ENCODE measurements at regions not wholly inside any gene's neighbourhood (a gene's known extent, or its start where the extent isn't known, plus 50 kb on each side); places are given as distances from the start of the nearest gene placed in this dataset.

GRCh38 chr1:209368864-209369598 lies 214.5 kb upstream of the CAMK1G start:
- DNase-seq (ENCODE audit: low spot score): no peak

GRCh38 chr1:209370241-209370995 lies 213.1 kb upstream of the CAMK1G start:
- no peak for DNase-seq (ENCODE audit: low spot score)

- no peak for DNase-seq (ENCODE audit: low spot score)
These were observed 208.4 kb upstream of the CAMK1G start for GRCh38 chr1:209375097-209375496.

- DNase-seq (ENCODE audit: low spot score): no peak
These were observed 207.7 kb upstream of the CAMK1G start for GRCh38 chr1:209375671-209376365.

- DNase-seq (ENCODE audit: low spot score): no peak
These were observed 206.7 kb upstream of the CAMK1G start for GRCh38 chr1:209376774-209377173.

GRCh38 chr1:209377995-209378394 lies 205.5 kb upstream of the CAMK1G start:
- no peak for DNase-seq (ENCODE audit: low spot score)

GRCh38 chr1:209379280-209379679 lies 204.2 kb upstream of the CAMK1G start:
- DNase-seq (ENCODE audit: low spot score): no peak

GRCh38 chr1:209380420-209380819 lies 203.1 kb upstream of the CAMK1G start:
- DNase-seq (ENCODE audit: low spot score): no peak

- no peak for DNase-seq (ENCODE audit: low spot score)
These were observed 201.0 kb upstream of the CAMK1G start for GRCh38 chr1:209382231-209383100.

GRCh38 chr1:209383422-209383821 lies 200.1 kb upstream of the CAMK1G start:
- DNase-seq (ENCODE audit: low spot score): no peak

- no peak for DNase-seq (ENCODE audit: low spot score)
These were observed 199.4 kb upstream of the CAMK1G start for GRCh38 chr1:209383907-209384709.

GRCh38 chr1:209384710-209385550 lies 198.6 kb upstream of the CAMK1G start:
- no peak for DNase-seq (ENCODE audit: low spot score)

GRCh38 chr1:209386156-209386555 lies 197.4 kb upstream of the CAMK1G start:
- no peak for DNase-seq (ENCODE audit: low spot score)

- DNase-seq (ENCODE audit: low spot score): no peak
These were observed 196.1 kb upstream of the CAMK1G start for GRCh38 chr1:209387271-209387968.

- DNase-seq (ENCODE audit: low spot score): no peak
These were observed 195.6 kb upstream of the CAMK1G start for GRCh38 chr1:209387969-209388329.

GRCh38 chr1:209388358-209388757 lies 195.2 kb upstream of the CAMK1G start:
- DNase-seq (ENCODE audit: low spot score): no peak

GRCh38 chr1:209389258-209389657 lies 194.3 kb upstream of the CAMK1G start:
- DNase-seq (ENCODE audit: low spot score): no peak

GRCh38 chr1:209389975-209390374 lies 193.5 kb upstream of the CAMK1G start:
- no peak for DNase-seq (ENCODE audit: low spot score)

GRCh38 chr1:209390764-209391163 lies 192.8 kb upstream of the CAMK1G start:
- DNase-seq (ENCODE audit: low spot score): no peak
